Esophagus muscularis mucosa (tissue), 4 donors: ENCODE measurements at regions not wholly inside any gene's neighbourhood (a gene's known extent, or its start where the extent isn't known, plus 50 kb on each side); places are given as distances from the start of the nearest gene placed in this dataset.

ENCODE experiments used
- DNase-seq: peaks from one replicate; pipeline ENCODE4 v3.0.0-alpha.2; 2017; ENCODE audit errors: extremely low spot score
- H3K27ac ChIP-seq, 4 donors: fragments of 200-600 bp; sonication (generic); replicated peaks in 1 of 4; 1 replicate in 3 of 4; 2 replicates in 1 of 4; pipeline ENCODE4 v1.5.1; 2016 to 2019; ENCODE audit warnings: mild to moderate bottlenecking in 1 of 4
- H3K27me3 ChIP-seq, 4 donors: fragments of 200-600 bp; sonication (generic); one replicate each; pipeline versions ENCODE4 v1.5.1 to v1.6.0; 2016 to 2019
- H3K36me3 ChIP-seq, 4 donors: fragments of 200-600 bp; sonication (generic); one replicate each; pipeline ENCODE4 v1.5.1; 2016 to 2019
- H3K4me1 ChIP-seq, 4 donors: fragments of 200-600 bp; sonication (generic); one replicate each; pipeline ENCODE4 v1.5.1; 2016 to 2019
- H3K4me3 ChIP-seq, 4 donors: fragments of 200-600 bp; sonication (generic); 1 replicate in 2 of 4; 2 replicates in 2 of 4; pipeline ENCODE4 v1.5.1; 2016 to 2019; ENCODE audit warnings: mild to moderate bottlenecking in 4 of 4, moderate library complexity in 1 of 4
- H3K9me3 ChIP-seq, 4 donors: fragments of 200-600 bp; sonication (generic); 1 replicate in 3 of 4; 2 replicates in 1 of 4; pipeline ENCODE4 v1.5.1; 2016 to 2019
- EP300 ChIP-seq: sonication (generic); formaldehyde crosslinking; IDR thresholded peaks from one replicate; pipeline ENCODE4 v1.6.1; 2017; ENCODE audit warnings: antibody characterized with exemption
- POLR2A ChIP-seq: fragments of 450-650 bp; IDR thresholded peaks from one replicate; pipeline ENCODE4 v1.6.1; 2017; ENCODE audit warnings: antibody characterized with exemption, moderate library complexity, mild to moderate bottlenecking, low read depth
- POLR2AphosphoS5 ChIP-seq, 2 donors: sonication (generic); formaldehyde crosslinking; IDR thresholded peaks; one replicate each; pipeline ENCODE4 v1.6.1; 2017; ENCODE audit warnings: antibody characterized with exemption in 2 of 2
- WGBS: methylation state at CpG from one replicate; pipeline ENCODE4 v1.1.5; 2018; 5-methylcytosine and 5-hydroxymethylcytosine counted together
- intact Hi-C: fragments of 100-400 bp; cut with DNase I; formaldehyde crosslinking; loops from one replicate; pipeline ENCODE4 v1.15.1; 2023
- TF ChIP-seq, protein P1 (sequence below), 3 experiments: fragments of 200-600 bp in 2 of 3; fragments of 450-650 bp in 1 of 3; sonication (generic) in 2 of 3; IDR thresholded peaks; one replicate each; pipeline ENCODE4 v1.5.1; 2017 to 2019; ENCODE audit warnings: antibody characterized with exemption in 3 of 3, mild to moderate bottlenecking in 2 of 3, moderate library complexity in 1 of 3

DNA sequence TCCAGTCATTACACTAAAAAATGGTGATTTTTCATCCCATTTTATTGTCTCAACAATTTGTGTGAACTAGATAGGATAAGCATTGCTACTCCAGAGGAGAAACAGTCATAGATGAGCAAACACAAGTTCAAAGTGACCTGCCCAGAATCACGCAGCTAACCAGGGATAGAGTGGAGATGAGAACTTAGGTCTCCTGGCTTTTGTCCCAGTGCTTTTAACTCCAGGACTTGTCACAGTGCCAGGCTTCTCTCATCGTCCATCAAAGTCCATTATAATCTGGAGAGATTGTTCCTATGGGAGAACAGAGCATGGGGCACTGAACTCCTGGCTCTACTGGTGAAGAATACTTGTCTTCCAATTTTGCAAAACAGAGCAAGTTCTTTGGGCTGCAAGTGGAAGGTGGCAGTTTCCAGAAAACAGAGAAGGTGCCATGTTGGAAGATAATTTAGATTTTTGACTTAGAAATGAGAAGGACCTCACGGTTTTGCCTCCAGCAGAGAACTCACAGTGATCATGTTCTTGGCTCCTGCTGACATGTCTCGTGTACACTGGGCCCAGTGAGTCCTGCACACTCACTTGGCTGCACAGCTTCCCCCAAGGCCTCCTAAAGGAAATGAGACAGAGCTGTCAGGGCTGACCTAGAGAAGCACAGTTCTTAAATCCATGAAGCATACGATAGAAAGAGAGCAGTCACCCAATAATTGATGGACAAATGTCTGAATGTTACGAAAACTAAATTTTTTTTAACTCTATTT, 322.9 kb upstream of the NRP1 start:
- H3K27me3 ChIP-seq, result no peaks in the 10 kb centered on the region
- TF ChIP-seq POLR2A (no peak), POLR2AphosphoS5 (IDR thresholded peaks at IDR 0.05) (no peak), EP300 (no peak)
- TF ChIP-seq, protein P1, sequence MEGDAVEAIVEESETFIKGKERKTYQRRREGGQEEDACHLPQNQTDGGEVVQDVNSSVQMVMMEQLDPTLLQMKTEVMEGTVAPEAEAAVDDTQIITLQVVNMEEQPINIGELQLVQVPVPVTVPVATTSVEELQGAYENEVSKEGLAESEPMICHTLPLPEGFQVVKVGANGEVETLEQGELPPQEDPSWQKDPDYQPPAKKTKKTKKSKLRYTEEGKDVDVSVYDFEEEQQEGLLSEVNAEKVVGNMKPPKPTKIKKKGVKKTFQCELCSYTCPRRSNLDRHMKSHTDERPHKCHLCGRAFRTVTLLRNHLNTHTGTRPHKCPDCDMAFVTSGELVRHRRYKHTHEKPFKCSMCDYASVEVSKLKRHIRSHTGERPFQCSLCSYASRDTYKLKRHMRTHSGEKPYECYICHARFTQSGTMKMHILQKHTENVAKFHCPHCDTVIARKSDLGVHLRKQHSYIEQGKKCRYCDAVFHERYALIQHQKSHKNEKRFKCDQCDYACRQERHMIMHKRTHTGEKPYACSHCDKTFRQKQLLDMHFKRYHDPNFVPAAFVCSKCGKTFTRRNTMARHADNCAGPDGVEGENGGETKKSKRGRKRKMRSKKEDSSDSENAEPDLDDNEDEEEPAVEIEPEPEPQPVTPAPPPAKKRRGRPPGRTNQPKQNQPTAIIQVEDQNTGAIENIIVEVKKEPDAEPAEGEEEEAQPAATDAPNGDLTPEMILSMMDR (IDR thresholded peaks at IDR 0.05), result no peak
- no peak for DNase-seq
- H3K27ac ChIP-seq, result no peak overlapping the region
- 72% methylated on average over 6 of the region's 6 CpGs for WGBS
- no peak overlapping the region for H3K4me3 ChIP-seq
- H3K9me3 ChIP-seq, result peaks cover 0 to 4% (median 2%) of the 10 kb centered on the region in 4 donors
- no peaks in the 10 kb centered on the region for H3K36me3 ChIP-seq
- intact Hi-C loops, result no loop called here
- peaks cover 3 to 12% (median 7%) of the 10 kb centered on the region in 4 donors for H3K4me1 ChIP-seq

DNA sequence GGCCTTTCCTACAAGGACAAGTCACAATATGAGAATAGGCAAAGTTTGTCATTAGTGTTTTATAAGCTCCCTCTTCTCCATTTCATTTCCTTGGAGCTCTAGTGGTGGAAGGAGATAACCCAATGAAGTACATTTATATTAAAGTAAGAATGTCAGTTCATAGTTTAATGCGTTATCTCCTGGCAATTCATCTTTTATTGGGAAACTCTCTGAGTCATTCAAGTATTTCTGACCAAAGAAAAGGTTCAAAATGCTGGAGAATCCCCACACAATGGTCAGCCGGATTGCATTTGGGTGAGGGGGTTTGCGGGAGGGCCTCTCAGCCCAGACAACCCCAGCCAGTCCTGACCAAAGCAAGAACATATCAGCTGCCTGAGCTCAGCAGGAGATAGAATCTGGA, 321.5 kb upstream of the NRP1 start:
- intact Hi-C loops, result no loop called here
- 97% methylated on average over 3 of the region's 3 CpGs for WGBS
- Histone ChIP-seq H3K27ac (no peak overlapping the region), H3K4me1 (no peaks in the 10 kb centered on the region), H3K4me3 (no peak overlapping the region), H3K27me3 (no peaks in the 10 kb centered on the region), H3K36me3 (no peaks in the 10 kb centered on the region), H3K9me3 (peaks cover 0 to 5% (median 2%) of the 10 kb centered on the region in 4 donors)
- TF ChIP-seq EP300, result no peak
- TF ChIP-seq POLR2AphosphoS5 (IDR thresholded peaks at IDR 0.05), result no peak
- no peak for TF ChIP-seq POLR2A
- TF ChIP-seq, protein P1 (IDR thresholded peaks at IDR 0.05), result no peak
- DNase-seq, result no peak

GRCh38 chr10:33655165-33655815, 320.8 kb upstream of the NRP1 start:
- Histone ChIP-seq H3K4me3 (no peak overlapping the region), H3K36me3 (no peaks in the 10 kb centered on the region)

GRCh38 chr10:33653584-33654367, 319.3 kb upstream of the NRP1 start:
- WGBS, result 88% methylated on average over 7 of the region's 7 CpGs
- Histone ChIP-seq H3K4me3 (no peak overlapping the region), H3K27me3 (no peaks in the 10 kb centered on the region), H3K27ac (no peak overlapping the region), H3K36me3 (no peaks in the 10 kb centered on the region), H3K4me1 (no peaks in the 10 kb centered on the region), H3K9me3 (peaks cover 0 to 5% (median 2%) of the 10 kb centered on the region in 4 donors)
- TF ChIP-seq POLR2A (no peak), POLR2AphosphoS5 (IDR thresholded peaks at IDR 0.05) (no peak), EP300 (no peak)
- TF ChIP-seq, protein P1 (IDR thresholded peaks at IDR 0.05), result no peak
- intact Hi-C loops, result no loop called here
- DNase-seq, result no peak

More at GRCh38 chr10:33655165-33655815, 320.8 kb upstream of the NRP1 start:
- H3K27me3 ChIP-seq, result no peaks in the 10 kb centered on the region
- no peaks in the 10 kb centered on the region for H3K4me1 ChIP-seq
- TF ChIP-seq, protein P1 (IDR thresholded peaks at IDR 0.05), result no peak
- TF ChIP-seq EP300 (no peak), POLR2A (no peak), POLR2AphosphoS5 (IDR thresholded peaks at IDR 0.05) (no peak)
- intact Hi-C loops, result no loop called here
- 91% methylated on average over 8 of the region's 8 CpGs for WGBS
- H3K9me3 ChIP-seq, result peaks cover 0 to 5% (median 2%) of the 10 kb centered on the region in 4 donors
- no peak for DNase-seq
- no peak overlapping the region for H3K27ac ChIP-seq
